ENCODE measurements at regions not wholly inside any gene's neighbourhood (a gene's known extent, or its start where the extent isn't known, plus 50 kb on each side); places are given as distances from the start of the nearest gene placed in this dataset.
"Not testable (repeated sequence)": the region's sequence is repeated elsewhere in the genome, so short reads cannot be mapped to it uniquely, and the experiment has no call there.

GRCh38 chr5:36529142-36529541 lies 77.3 kb upstream of the SLC1A3 start:
- no peak for DNase-seq (ENCODE audit: low read depth)

DNA sequence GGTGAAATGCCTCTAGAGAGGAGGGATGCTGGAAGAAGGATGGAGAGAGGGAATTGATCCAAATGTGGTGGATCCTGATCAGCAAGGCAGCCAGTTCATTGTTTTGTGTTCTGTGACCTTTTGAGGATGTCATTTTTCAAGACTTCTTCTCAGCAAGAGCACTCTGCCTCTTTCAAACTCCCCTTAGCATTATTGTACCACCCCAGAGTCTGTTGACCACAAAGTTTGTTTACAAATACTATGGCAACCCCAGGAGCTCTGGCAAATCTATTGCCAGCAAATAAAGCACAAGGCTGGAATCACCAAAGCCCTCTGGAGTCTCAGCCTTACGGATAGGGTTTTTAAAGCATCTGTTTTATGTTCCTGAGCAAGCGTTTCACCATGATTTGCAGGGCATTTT lies 76.2 kb upstream of the SLC1A3 start:
- DNase-seq (ENCODE audit: low read depth): no peak

DNA sequence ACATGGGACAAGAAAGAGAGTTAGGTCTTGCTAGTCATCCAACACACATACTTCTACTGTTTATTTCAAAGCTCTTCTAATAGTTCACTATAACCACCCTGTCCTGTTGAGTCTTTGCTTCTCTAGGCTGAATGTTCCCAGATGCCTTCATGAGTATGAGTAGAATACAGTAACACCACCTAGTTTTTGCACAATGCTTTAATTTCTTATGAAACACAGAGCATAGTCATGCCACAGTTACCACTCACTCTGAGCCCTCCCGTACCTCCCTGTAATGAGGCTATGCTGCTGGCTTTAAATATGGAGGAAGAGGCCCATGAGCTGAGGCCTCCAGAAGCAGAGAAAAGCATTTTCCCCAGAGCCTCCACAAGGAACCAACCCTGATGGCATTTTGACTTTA lies 75.0 kb upstream of the SLC1A3 start:
- no peak for DNase-seq (ENCODE audit: low read depth)

DNA sequence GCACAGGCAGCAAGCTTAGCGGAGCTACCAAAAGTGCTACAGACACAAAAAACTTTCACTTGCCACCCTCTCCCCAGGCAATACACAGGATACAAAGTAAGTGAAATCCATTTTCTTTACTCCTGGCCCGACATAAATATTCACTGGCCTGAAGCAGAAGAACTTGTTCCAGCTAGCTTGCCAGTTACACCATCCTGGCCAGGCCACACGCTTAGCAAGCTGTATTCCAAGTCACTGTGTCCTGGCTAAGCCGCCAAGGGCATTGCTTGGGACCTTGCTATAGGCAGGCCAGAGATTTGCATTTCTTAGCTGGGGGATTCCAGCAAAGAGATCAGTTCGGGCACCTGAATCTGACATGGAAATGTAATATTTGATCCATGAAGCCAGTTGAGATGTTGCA lies 71.0 kb upstream of the SLC1A3 start:
- no peak for DNase-seq (ENCODE audit: low read depth)

- DNase-seq (ENCODE audit: low read depth): no peak
Measured at GRCh38 chr5:36535859-36536615, 70.4 kb upstream of the SLC1A3 start.

DNA sequence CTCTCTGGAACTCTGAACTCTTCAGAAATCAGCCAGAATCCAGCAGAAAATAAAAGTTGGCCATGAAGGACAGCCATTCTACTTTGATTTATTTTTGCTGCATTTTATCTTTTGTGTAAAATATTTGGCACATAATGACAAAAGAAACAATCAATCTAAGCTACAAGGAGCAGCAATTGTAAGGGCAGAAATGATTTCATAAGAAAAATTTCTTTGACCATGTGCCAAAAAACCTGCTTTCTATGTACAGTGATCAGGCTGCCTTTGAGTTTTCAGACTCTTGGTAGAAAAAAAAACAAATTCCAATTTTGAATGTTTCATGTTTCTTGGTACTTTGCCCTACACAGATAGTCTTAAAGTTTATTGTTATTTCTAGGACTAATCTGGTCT lies 69.8 kb upstream of the SLC1A3 start:
- DNase-seq (ENCODE audit: low read depth): no peak

GRCh38 chr5:36537724-36538123 lies 68.7 kb upstream of the SLC1A3 start:
- no peak for DNase-seq (ENCODE audit: low read depth)

DNA sequence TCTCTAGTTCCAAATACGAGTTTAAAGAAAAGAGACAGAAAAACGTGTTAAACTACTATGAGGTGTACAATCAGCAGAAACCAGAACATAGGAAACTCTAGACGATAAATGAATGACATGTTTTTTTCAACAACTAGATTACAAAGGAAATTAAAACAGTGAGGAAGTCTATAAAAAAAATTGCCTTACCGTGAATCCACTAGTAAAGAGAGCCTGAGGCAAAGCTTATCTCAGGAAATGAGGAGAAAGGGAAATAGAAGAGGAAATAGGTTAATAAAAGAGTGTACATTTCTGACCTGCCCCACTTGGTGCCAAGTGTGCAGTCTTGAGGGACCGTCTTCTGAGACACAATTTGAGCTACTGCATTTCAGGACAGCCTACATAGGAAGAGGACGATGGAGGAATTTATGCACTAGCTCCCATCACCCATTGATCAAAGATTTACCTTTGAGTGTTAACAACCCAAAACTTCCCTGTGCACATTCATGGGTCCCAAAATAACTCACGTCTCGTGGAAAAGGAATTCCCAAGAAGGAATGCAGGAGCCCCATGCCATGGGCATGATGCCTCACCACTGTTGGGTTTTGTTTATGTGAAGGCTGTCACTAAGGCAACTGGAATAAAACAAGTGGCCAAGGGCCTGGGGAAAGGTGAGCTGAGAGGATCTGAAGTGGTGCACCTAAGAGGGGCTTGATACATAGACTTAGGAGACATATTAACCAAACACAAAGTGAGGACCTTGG lies 53.6 kb upstream of the SLC1A3 start:
- DNase-seq (ENCODE audit: low read depth): no peak

DNA sequence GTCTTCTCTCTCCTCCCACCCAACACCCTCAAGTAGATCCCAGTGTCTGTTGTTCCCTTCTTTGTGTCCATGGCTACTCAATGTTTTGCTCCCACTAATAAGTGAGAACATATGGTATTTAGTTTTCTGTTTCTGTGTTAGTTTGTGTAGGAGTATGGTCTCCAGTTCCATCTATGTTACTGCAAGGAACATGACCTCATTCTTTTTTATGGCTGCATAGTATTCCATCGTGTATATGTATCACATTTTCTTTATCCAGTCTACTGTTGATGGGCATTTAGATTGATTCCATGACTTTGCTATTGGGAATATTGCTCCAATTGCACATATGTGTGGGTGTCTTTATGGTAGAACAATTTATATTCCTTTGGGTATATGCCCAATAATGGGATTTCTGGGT lies 51.4 kb upstream of the SLC1A3 start:
- DNase-seq (ENCODE audit: low read depth): not testable (repeated sequence)

Data from stromal cell of bone marrow (primary cell).